Mesendoderm (in vitro differentiated cells): ENCODE measurements at regions not wholly inside any gene's neighbourhood (a gene's known extent, or its start where the extent isn't known, plus 50 kb on each side); places are given as distances from the start of the nearest gene placed in this dataset.
A peak's percentile ranks its signal among the peaks of the same experiment; 100 is the strongest.

Experiments used
- DNase-seq: peaks from one replicate; pipeline ENCODE4 v3.0.0; 2013
- H2AK5ac ChIP-seq: 2 replicates; pipeline ENCODE4 v1.6.1; 2013; ENCODE audit warnings: low read length, inconsistent platforms
- H2BK120ac ChIP-seq: 2 replicates; pipeline ENCODE4 v1.6.1; 2013; ENCODE audit warnings: low read depth, mild to moderate bottlenecking, low read length, moderate library complexity, mixed read lengths
- H2BK15ac ChIP-seq: replicated peaks from 2 replicates; pipeline ENCODE4 v1.6.1; 2013; ENCODE audit warnings: low read depth, mild to moderate bottlenecking, moderate library complexity
- H2BK5ac ChIP-seq: 2 replicates; pipeline ENCODE4 v1.6.1; 2013; ENCODE audit warnings: low read length, inconsistent platforms
- H3K18ac ChIP-seq: 2 replicates; pipeline ENCODE4 v1.6.1; 2013; ENCODE audit warnings: mild to moderate bottlenecking, low read length, mixed read lengths
- H3K23ac ChIP-seq: one replicate; pipeline ENCODE4 v1.6.1; 2013; ENCODE audit warnings: low read length
- H3K27ac ChIP-seq: 2 replicates; pipeline ENCODE4 v1.5.1; 2013; ENCODE audit warnings: low read depth, mild to moderate bottlenecking, inconsistent platforms, low read length, moderate library complexity
- H3K27me3 ChIP-seq: 2 replicates; pipeline ENCODE4 v1.6.1; 2013; ENCODE audit warnings: low read length, control low read depth, mild to moderate bottlenecking, inconsistent platforms; ENCODE audit not compliant: insufficient read depth, poor library complexity
- H3K36me3 ChIP-seq: 2 replicates; pipeline ENCODE4 v1.6.1; 2013; ENCODE audit warnings: low read length, inconsistent platforms; ENCODE audit not compliant: control insufficient read depth, insufficient read depth
- H3K4ac ChIP-seq: one replicate; pipeline ENCODE4 v1.6.1; 2013; ENCODE audit warnings: low read depth, mild to moderate bottlenecking, low read length, moderate library complexity
- H3K4me1 ChIP-seq: 2 replicates; pipeline ENCODE4 v1.6.1; 2013; ENCODE audit warnings: low read depth, low read length, inconsistent platforms; ENCODE audit not compliant: control insufficient read depth
- H3K4me2 ChIP-seq: 2 replicates; pipeline ENCODE4 v1.6.1; 2013; ENCODE audit warnings: low read length
- H3K4me3 ChIP-seq: 2 replicates; pipeline ENCODE4 v1.5.1; 2013; ENCODE audit warnings: mild to moderate bottlenecking, low read length
- H3K56ac ChIP-seq: one replicate; pipeline ENCODE4 v1.6.1; 2013; ENCODE audit warnings: low read length
- H3K79me1 ChIP-seq: 2 replicates; pipeline ENCODE4 v1.6.1; 2013; ENCODE audit warnings: low read length, inconsistent platforms
- H3K79me2 ChIP-seq: 2 replicates; pipeline ENCODE4 v1.6.1; 2013; ENCODE audit warnings: mild to moderate bottlenecking, low read length; ENCODE audit not compliant: control insufficient read depth, insufficient read depth
- H3K9ac ChIP-seq: 2 replicates; pipeline ENCODE4 v1.6.1; 2013; ENCODE audit warnings: low read length, inconsistent platforms
- H4K5ac ChIP-seq: one replicate; pipeline ENCODE4 v1.6.1; 2013; ENCODE audit warnings: low read length
- H4K8ac ChIP-seq: one replicate; pipeline ENCODE4 v1.6.1; 2013; ENCODE audit warnings: low read depth, mild to moderate bottlenecking, control low read depth, low read length, moderate library complexity
- WGBS: extraction: QIAGEN DNeasy Blood & Tissue Kit; methylation state at CpG from one replicate; pipeline ENCODE4 v1.1.7; 2013; ENCODE audit warnings: low lambda C conversion rate, missing lambda C conversion rate; ENCODE audit not compliant: insufficient coverage; ENCODE audit errors: extremely low coverage; 5-methylcytosine and 5-hydroxymethylcytosine counted together

DNA sequence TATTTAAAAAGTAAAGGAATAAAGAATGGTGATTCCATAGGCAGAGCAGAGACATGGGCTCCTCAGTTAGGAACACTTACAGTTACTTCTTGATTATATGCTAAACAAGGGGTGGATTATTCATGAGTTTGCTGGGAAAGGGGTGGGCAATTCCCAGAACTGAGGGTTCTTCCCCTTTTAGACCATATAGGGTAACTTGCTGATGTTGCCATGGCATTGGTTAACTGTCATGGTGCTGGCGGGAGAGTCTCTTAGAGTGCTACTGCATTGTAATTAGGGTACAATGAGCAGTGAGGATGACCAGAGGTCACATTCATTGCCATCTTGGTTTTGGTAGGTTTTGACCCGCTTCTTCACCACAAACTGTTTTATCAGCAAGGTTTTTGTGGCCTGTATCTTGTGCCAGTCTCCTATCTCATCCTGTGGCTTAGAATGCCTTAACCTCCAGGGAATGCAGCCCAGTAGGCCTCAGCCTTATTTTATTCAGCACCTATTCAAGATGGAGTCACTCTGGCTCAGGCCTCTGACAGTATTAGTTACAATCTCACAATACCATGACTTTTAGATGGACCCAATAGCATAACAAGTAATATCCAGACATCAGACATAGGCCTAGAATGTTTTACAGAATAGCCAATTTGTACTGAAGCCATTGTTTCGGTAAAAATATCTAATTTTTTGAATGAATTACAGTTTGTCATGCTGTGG is 106.8 kb downstream of the ZBTB18 start:
- DNase-seq: no peak
- Histone ChIP-seq H3K23ac (no peak overlapping the region), H3K56ac (no peak overlapping the region), H2BK5ac (no peak overlapping the region), H3K36me3 (no peaks in the 10 kb centered on the region), H4K5ac (no peak overlapping the region), H3K18ac (no peak overlapping the region), H3K27ac (no peak overlapping the region), H3K4ac (no peak overlapping the region), H3K4me2 (no peak overlapping the region), H4K8ac (no peak overlapping the region), H3K4me1 (no peaks in the 10 kb centered on the region), H3K79me2 (no peaks in the 10 kb centered on the region), H2AK5ac (no peak overlapping the region), H2BK120ac (no peak overlapping the region), H3K79me1 (no peaks in the 10 kb centered on the region), H3K4me3 (no peak overlapping the region), H3K27me3 (no peaks in the 10 kb centered on the region), H2BK15ac (no peak overlapping the region), H3K9ac (no peak overlapping the region)
- no CpG with 5 or more reads among the region's 3 CpGs for WGBS

DNA sequence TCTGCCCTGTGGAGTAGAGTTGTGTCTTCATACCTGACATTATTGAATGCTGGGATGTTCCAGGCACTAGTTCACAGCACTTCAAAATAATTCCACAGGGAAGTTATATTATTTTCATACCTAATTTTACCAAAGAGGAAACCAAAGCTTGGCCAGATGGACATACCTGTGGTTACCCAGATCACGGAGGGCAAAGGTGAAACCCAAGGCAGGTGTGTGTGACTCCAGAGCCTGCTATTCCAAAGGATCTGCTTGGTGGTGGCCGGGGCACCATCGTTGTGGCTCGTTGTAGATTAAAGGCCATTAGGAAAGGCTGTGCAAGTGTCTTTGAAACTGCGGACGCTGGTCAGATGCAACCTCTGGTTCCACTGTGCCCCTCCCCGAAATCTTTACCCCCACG is 108.6 kb downstream of the ZBTB18 start:
- Histone ChIP-seq H3K56ac (no peak overlapping the region), H3K79me1 (no peaks in the 10 kb centered on the region)

DNA sequence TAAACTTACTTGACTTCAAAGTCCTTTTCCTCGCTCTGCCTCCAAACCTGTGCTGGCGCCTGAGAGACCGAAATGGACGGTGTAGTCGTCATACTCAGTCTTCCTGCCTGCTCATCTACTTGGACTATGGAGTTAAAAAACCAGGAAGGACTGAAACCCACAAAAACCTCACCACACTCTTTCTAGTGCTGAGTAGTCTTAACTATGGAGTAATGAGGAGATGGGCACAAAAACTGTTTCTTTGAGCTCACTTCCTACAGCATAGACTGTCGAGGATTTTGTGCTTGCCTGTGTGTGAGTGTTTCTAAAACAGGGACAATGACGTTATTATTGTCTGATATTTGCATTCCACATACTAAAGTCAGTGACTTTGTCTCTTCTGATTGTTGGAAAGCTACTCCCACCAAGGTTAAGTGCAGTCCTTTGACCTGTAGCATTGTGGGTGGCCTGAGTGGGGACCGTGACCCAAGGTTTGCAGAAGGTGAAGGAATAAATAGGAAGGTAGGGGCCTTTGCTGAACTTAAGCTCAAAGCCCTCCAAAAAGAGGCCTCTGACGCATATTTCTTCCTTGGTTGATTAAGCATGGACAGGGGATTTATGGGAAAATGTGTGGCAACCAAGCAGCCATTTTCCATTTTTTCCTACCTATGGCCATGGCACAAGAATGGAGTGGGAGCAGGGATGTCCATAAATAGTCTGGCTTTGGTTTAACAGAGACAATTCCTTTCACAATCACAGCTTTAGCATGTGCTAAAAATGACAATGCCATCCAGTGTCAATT is 109.6 kb downstream of the ZBTB18 start:
- H3K23ac ChIP-seq: no peak overlapping the region
- no peak overlapping the region for H3K56ac ChIP-seq
- no peak overlapping the region for H3K27ac ChIP-seq
- H3K4me2 ChIP-seq: no peak overlapping the region
- H3K79me2 ChIP-seq: no peaks in the 10 kb centered on the region
- no peaks in the 10 kb centered on the region for H3K79me1 ChIP-seq
- no peak overlapping the region for H3K9ac ChIP-seq
- H3K4me3 ChIP-seq: no peak overlapping the region
- no peak overlapping the region for H3K18ac ChIP-seq
- peaks cover 8% of the 10 kb centered on the region for H3K4me1 ChIP-seq
- no peaks in the 10 kb centered on the region for H3K27me3 ChIP-seq
- H3K4ac ChIP-seq: no peak overlapping the region
- H2AK5ac ChIP-seq: no peak overlapping the region
- DNase-seq: no peak
- no CpG with 5 or more reads among the region's 9 CpGs for WGBS
- no peak overlapping the region for H2BK120ac ChIP-seq
- no peak overlapping the region for H2BK5ac ChIP-seq
- H2BK15ac ChIP-seq: no peak overlapping the region
- no peak overlapping the region for H4K8ac ChIP-seq
- no peak overlapping the region for H4K5ac ChIP-seq
- no peaks in the 10 kb centered on the region for H3K36me3 ChIP-seq

More for the DNA sequence above, 108.6 kb downstream of the ZBTB18 start:
- no peak overlapping the region for H3K9ac ChIP-seq
- no peaks in the 10 kb centered on the region for H3K79me2 ChIP-seq
- no peak overlapping the region for H2BK15ac ChIP-seq
- no peak overlapping the region for H3K23ac ChIP-seq
- H3K4me3 ChIP-seq: no peak overlapping the region
- H2AK5ac ChIP-seq: no peak overlapping the region
- peaks cover 8% of the 10 kb centered on the region for H3K4me1 ChIP-seq
- H3K27ac ChIP-seq: no peak overlapping the region
- H3K36me3 ChIP-seq: no peaks in the 10 kb centered on the region
- no peak for DNase-seq
- WGBS: no CpG with 5 or more reads among the region's 8 CpGs
- no peak overlapping the region for H2BK5ac ChIP-seq
- no peaks in the 10 kb centered on the region for H3K27me3 ChIP-seq
- H3K18ac ChIP-seq: no peak overlapping the region
- H3K4me2 ChIP-seq: no peak overlapping the region
- no peak overlapping the region for H4K5ac ChIP-seq
- no peak overlapping the region for H3K4ac ChIP-seq
- H4K8ac ChIP-seq: no peak overlapping the region
- H2BK120ac ChIP-seq: no peak overlapping the region

DNA sequence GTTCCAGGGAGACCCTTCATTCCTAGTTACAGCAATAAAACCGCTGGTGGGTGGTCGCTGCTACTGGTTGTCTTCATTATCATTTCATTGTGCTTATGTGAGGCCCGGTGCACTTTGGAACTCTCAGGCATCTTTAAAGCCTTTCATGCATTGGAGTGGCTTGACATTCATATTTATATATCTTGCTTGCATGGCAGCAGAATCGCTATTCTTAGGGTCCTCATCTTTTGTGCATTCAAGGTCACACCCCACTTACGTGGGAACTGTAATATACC is 110.1 kb downstream of the ZBTB18 start:
- no CpG with 5 or more reads among the region's 5 CpGs for WGBS
- Histone ChIP-seq H3K4me3 (no peak overlapping the region), H3K4me2 (no peak overlapping the region), H3K36me3 (no peaks in the 10 kb centered on the region), H3K18ac (no peak overlapping the region), H3K27me3 (no peaks in the 10 kb centered on the region), H3K4ac (no peak overlapping the region), H3K79me2 (no peaks in the 10 kb centered on the region), H3K79me1 (no peaks in the 10 kb centered on the region), H4K8ac (no peak overlapping the region), H2BK15ac (no peak overlapping the region), H2BK120ac (no peak overlapping the region), H3K23ac (no peak overlapping the region), H2BK5ac (no peak overlapping the region), H4K5ac (no peak overlapping the region), H2AK5ac (no peak overlapping the region), H3K27ac (no peak overlapping the region), H3K56ac (no peak overlapping the region), H3K9ac (no peak overlapping the region), H3K4me1 (peaks cover 8% of the 10 kb centered on the region)
- no peak for DNase-seq

DNA sequence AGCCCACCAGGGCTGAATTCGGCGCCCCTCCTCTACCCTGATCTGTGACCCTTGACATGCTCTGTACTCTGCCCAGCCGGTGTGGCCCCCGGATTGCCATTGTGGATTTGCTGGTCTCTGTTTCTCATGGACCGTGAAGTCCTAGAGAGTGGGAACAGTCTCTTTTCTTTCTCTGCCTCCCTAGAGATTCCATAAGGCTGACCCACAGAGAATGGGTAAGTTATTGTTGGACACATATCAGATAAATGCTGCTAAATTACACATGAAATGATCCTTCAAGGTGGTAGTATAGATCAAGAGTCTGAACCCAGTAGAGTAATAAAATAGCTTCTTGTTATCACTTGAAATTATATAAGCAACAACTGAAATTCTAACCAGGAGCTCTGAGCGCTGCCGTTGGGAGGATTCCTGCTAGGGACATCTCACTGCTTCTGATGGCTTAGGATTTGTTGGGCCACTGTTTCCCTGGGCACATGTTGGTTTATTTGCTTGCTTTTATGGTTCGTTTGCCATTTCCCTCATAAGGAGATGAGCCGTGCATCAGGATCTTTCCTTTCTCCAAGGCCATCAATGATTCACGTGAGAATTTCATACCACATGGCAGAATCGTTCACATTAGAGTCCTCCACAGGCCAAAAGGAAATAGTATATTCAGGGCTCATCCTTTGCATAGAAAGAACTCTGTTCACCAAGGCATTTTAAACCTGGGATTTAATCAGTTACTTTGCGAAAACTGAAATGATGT is 111.9 kb downstream of the ZBTB18 start:
- WGBS: no CpG with 5 or more reads among the region's 12 CpGs
- Histone ChIP-seq H2BK120ac (no peak overlapping the region), H2AK5ac (no peak overlapping the region), H3K79me2 (no peaks in the 10 kb centered on the region), H2BK15ac (no peak overlapping the region), H4K5ac (no peak overlapping the region), H3K23ac (no peak overlapping the region), H4K8ac (no peak overlapping the region), H3K4me2 (no peak overlapping the region), H3K4ac (no peak overlapping the region), H3K36me3 (no peaks in the 10 kb centered on the region), H2BK5ac (peak overlapping the region; percentile 4), H3K27ac (peak overlapping the region; percentile 92), H3K79me1 (no peaks in the 10 kb centered on the region), H3K9ac (no peak overlapping the region), H3K4me3 (no peak overlapping the region), H3K27me3 (no peaks in the 10 kb centered on the region), H3K18ac (peak overlapping the region; percentile 62), H3K4me1 (peaks cover 8% of the 10 kb centered on the region), H3K56ac (no peak overlapping the region)
- DNase-seq: no peak
